ENCODE measurements at regions not wholly inside any gene's neighbourhood (a gene's known extent, or its start where the extent isn't known, plus 50 kb on each side); places are given as distances from the start of the nearest gene placed in this dataset.

- no peak for DNase-seq
- Mint-ChIP-seq H3K27me3 (no peaks in the 10 kb centered on the region), H3K4me1 (ENCODE audit: low read depth) (no peaks in the 10 kb centered on the region)
These were observed 356.2 kb upstream of the SALL1 start for GRCh38 chr16:51507286-51507685.

GRCh38 chr16:51500306-51500705, 349.2 kb upstream of the SALL1 start:
- H3K4me3 Mint-ChIP-seq: no peak overlapping the region
- H3K4me1 Mint-ChIP-seq (ENCODE audit: low read depth): no peaks in the 10 kb centered on the region
- H3K9me3 Mint-ChIP-seq: peaks cover 10% of the 10 kb centered on the region
- H3K36me3 Mint-ChIP-seq (ENCODE audit: low read depth): no peaks in the 10 kb centered on the region
- H3K27me3 Mint-ChIP-seq: no peaks in the 10 kb centered on the region
- DNase-seq: no peak
- no peak overlapping the region for H3K27ac Mint-ChIP-seq

More at GRCh38 chr16:51507286-51507685, 356.2 kb upstream of the SALL1 start:
- H3K9me3 Mint-ChIP-seq: peaks cover 12% of the 10 kb centered on the region
- no peak overlapping the region for H3K4me3 Mint-ChIP-seq
- no peaks in the 10 kb centered on the region for H3K36me3 Mint-ChIP-seq (ENCODE audit: low read depth)
- H3K27ac Mint-ChIP-seq: no peak overlapping the region

- no peaks in the 10 kb centered on the region for H3K36me3 Mint-ChIP-seq (ENCODE audit: low read depth)
These were observed 346.6 kb upstream of the SALL1 start for GRCh38 chr16:51497541-51498211.

GRCh38 chr16:51490866-51491265, 339.8 kb upstream of the SALL1 start:
- no peaks in the 10 kb centered on the region for H3K27me3 Mint-ChIP-seq
- H3K36me3 Mint-ChIP-seq (ENCODE audit: low read depth): no peaks in the 10 kb centered on the region
- no peaks in the 10 kb centered on the region for H3K9me3 Mint-ChIP-seq
- DNase-seq: no peak
- no peaks in the 10 kb centered on the region for H3K4me1 Mint-ChIP-seq (ENCODE audit: low read depth)
- no peak overlapping the region for H3K27ac Mint-ChIP-seq
- H3K4me3 Mint-ChIP-seq: no peak overlapping the region

More at GRCh38 chr16:51497541-51498211, 346.6 kb upstream of the SALL1 start:
- H3K27ac Mint-ChIP-seq: no peak overlapping the region
- no peaks in the 10 kb centered on the region for H3K4me1 Mint-ChIP-seq (ENCODE audit: low read depth)
- DNase-seq: no peak
- H3K4me3 Mint-ChIP-seq: no peak overlapping the region
- no peaks in the 10 kb centered on the region for H3K27me3 Mint-ChIP-seq
- peaks cover 7% of the 10 kb centered on the region for H3K9me3 Mint-ChIP-seq

- Mint-ChIP-seq H3K36me3 (ENCODE audit: low read depth) (no peaks in the 10 kb centered on the region), H3K4me1 (ENCODE audit: low read depth) (no peaks in the 10 kb centered on the region), H3K27me3 (no peaks in the 10 kb centered on the region), H3K27ac (no peak overlapping the region), H3K4me3 (no peak overlapping the region), H3K9me3 (peaks cover 10% of the 10 kb centered on the region)
- no peak for DNase-seq
These were observed 336.8 kb upstream of the SALL1 start for GRCh38 chr16:51487880-51488279.

GRCh38 chr16:51474414-51475091, 323.5 kb upstream of the SALL1 start:
- Mint-ChIP-seq H3K27ac (no peak overlapping the region), H3K9me3 (peaks cover 16% of the 10 kb centered on the region), H3K36me3 (ENCODE audit: low read depth) (no peaks in the 10 kb centered on the region), H3K4me1 (ENCODE audit: low read depth) (no peaks in the 10 kb centered on the region), H3K27me3 (no peaks in the 10 kb centered on the region), H3K4me3 (no peak overlapping the region)
- no peak for DNase-seq

- Mint-ChIP-seq H3K9me3 (peaks cover 12% of the 10 kb centered on the region), H3K27me3 (no peaks in the 10 kb centered on the region), H3K4me1 (ENCODE audit: low read depth) (no peaks in the 10 kb centered on the region), H3K4me3 (no peak overlapping the region), H3K27ac (no peak overlapping the region), H3K36me3 (ENCODE audit: low read depth) (no peaks in the 10 kb centered on the region)
- DNase-seq: no peak
These were observed 322.0 kb upstream of the SALL1 start for GRCh38 chr16:51473091-51473490.

- DNase-seq: no peak
- Mint-ChIP-seq H3K9me3 (peaks cover 5% of the 10 kb centered on the region), H3K36me3 (ENCODE audit: low read depth) (no peaks in the 10 kb centered on the region), H3K4me3 (no peak overlapping the region), H3K27ac (no peak overlapping the region), H3K4me1 (ENCODE audit: low read depth) (no peaks in the 10 kb centered on the region), H3K27me3 (no peaks in the 10 kb centered on the region)
These were observed 319.4 kb upstream of the SALL1 start for GRCh38 chr16:51470492-51470891.

- Mint-ChIP-seq H3K4me3 (no peak overlapping the region), H3K27ac (no peak overlapping the region), H3K4me1 (ENCODE audit: low read depth) (no peaks in the 10 kb centered on the region), H3K36me3 (ENCODE audit: low read depth) (no peaks in the 10 kb centered on the region), H3K9me3 (peaks cover 3% of the 10 kb centered on the region), H3K27me3 (no peaks in the 10 kb centered on the region)
- no peak for DNase-seq
These were observed 313.9 kb upstream of the SALL1 start for GRCh38 chr16:51464996-51465395.

GRCh38 chr16:51461255-51461654, 310.2 kb upstream of the SALL1 start:
- no peak for DNase-seq
- Mint-ChIP-seq H3K27ac (no peak overlapping the region), H3K27me3 (no peaks in the 10 kb centered on the region), H3K9me3 (peaks cover 7% of the 10 kb centered on the region), H3K4me3 (no peak overlapping the region), H3K36me3 (ENCODE audit: low read depth) (no peaks in the 10 kb centered on the region), H3K4me1 (ENCODE audit: low read depth) (no peaks in the 10 kb centered on the region)

- H3K27me3 Mint-ChIP-seq: no peaks in the 10 kb centered on the region
- H3K27ac Mint-ChIP-seq: no peak overlapping the region
- no peak overlapping the region for H3K4me3 Mint-ChIP-seq
- H3K9me3 Mint-ChIP-seq: peaks cover 11% of the 10 kb centered on the region
- no peak for DNase-seq
- no peaks in the 10 kb centered on the region for H3K4me1 Mint-ChIP-seq (ENCODE audit: low read depth)
- no peaks in the 10 kb centered on the region for H3K36me3 Mint-ChIP-seq (ENCODE audit: low read depth)
These were observed 307.5 kb upstream of the SALL1 start for GRCh38 chr16:51458356-51459140.

GRCh38 chr16:51457775-51458174, 306.7 kb upstream of the SALL1 start:
- no peaks in the 10 kb centered on the region for H3K36me3 Mint-ChIP-seq (ENCODE audit: low read depth)
- H3K9me3 Mint-ChIP-seq: peaks cover 8% of the 10 kb centered on the region

GRCh38 chr16:51455398-51455797, 304.3 kb upstream of the SALL1 start:
- Mint-ChIP-seq H3K36me3 (ENCODE audit: low read depth) (no peaks in the 10 kb centered on the region), H3K4me1 (ENCODE audit: low read depth) (no peaks in the 10 kb centered on the region), H3K27ac (no peak overlapping the region), H3K9me3 (peaks cover 8% of the 10 kb centered on the region), H3K27me3 (no peaks in the 10 kb centered on the region), H3K4me3 (no peak overlapping the region)
- no peak for DNase-seq

More at GRCh38 chr16:51457775-51458174, 306.7 kb upstream of the SALL1 start:
- Mint-ChIP-seq H3K4me3 (no peak overlapping the region), H3K27ac (no peak overlapping the region), H3K4me1 (ENCODE audit: low read depth) (no peaks in the 10 kb centered on the region), H3K27me3 (no peaks in the 10 kb centered on the region)
- DNase-seq: no peak

- no peaks in the 10 kb centered on the region for H3K27me3 Mint-ChIP-seq
- no peaks in the 10 kb centered on the region for H3K4me1 Mint-ChIP-seq (ENCODE audit: low read depth)
- H3K4me3 Mint-ChIP-seq: no peak overlapping the region
- no peak for DNase-seq
- no peak overlapping the region for H3K27ac Mint-ChIP-seq
- no peaks in the 10 kb centered on the region for H3K36me3 Mint-ChIP-seq (ENCODE audit: low read depth)
- H3K9me3 Mint-ChIP-seq: peaks cover 8% of the 10 kb centered on the region
These were observed 302.2 kb upstream of the SALL1 start for GRCh38 chr16:51453251-51453650.

GRCh38 chr16:51450909-51451308, 299.8 kb upstream of the SALL1 start:
- no peak overlapping the region for H3K27ac Mint-ChIP-seq
- no peaks in the 10 kb centered on the region for H3K27me3 Mint-ChIP-seq
- no peaks in the 10 kb centered on the region for H3K36me3 Mint-ChIP-seq (ENCODE audit: low read depth)
- DNase-seq: no peak
- H3K4me3 Mint-ChIP-seq: no peak overlapping the region
- no peaks in the 10 kb centered on the region for H3K4me1 Mint-ChIP-seq (ENCODE audit: low read depth)
- H3K9me3 Mint-ChIP-seq: peaks cover 4% of the 10 kb centered on the region
